SK-N-SH treated with all-trans-retinoic acid at 6 μM for 48 hours (cell line): ENCODE measurements at regions not wholly inside any gene's neighbourhood (a gene's known extent, or its start where the extent isn't known, plus 50 kb on each side); places are given as distances from the start of the nearest gene placed in this dataset.
"Not testable (repeated sequence)": the region's sequence is repeated elsewhere in the genome, so short reads cannot be mapped to it uniquely, and the experiment has no call there.

Experiments
- ATAC-seq: fragments of 200-7000 bp; cut with Tn5 transposase; 3 replicates; pipeline ENCODE4 v1.9.1; 2020; ENCODE audit warnings: mild to moderate bottlenecking, moderate library complexity
- ARNTL ChIP-seq: fragments of 450-650 bp; formaldehyde crosslinking; IDR thresholded peaks from 2 replicates; pipeline ENCODE4 v1.5.0; 2020; ENCODE audit warnings: low read depth, mild to moderate bottlenecking, moderate library complexity, borderline replicate concordance
- BACH2 ChIP-seq: fragments of 250-450 bp; sonication (Bioruptor Pico); IDR thresholded peaks from 2 replicates; pipeline ENCODE4 v1.9.0; 2021; ENCODE audit warnings: mild to moderate bottlenecking, borderline replicate concordance
- CREB5 ChIP-seq: fragments of 250-450 bp; sonication (Bioruptor Pico); IDR thresholded peaks from 2 replicates; pipeline ENCODE4 v1.5.1; 2020; ENCODE audit warnings: low read depth, mild to moderate bottlenecking, moderate library complexity
- CSDC2 ChIP-seq: fragments of 250-450 bp; sonication (Bioruptor Pico); IDR thresholded peaks from 2 replicates; pipeline ENCODE4 v1.5.0; 2020; ENCODE audit warnings: mild to moderate bottlenecking, moderate library complexity
- ESRRG ChIP-seq: fragments of 250-450 bp; sonication (Bioruptor Pico); IDR thresholded peaks from 2 replicates; pipeline ENCODE4 v1.6.1; 2021; ENCODE audit warnings: mild to moderate bottlenecking
- GLIS3 ChIP-seq: fragments of 250-450 bp; sonication (Bioruptor Pico); IDR thresholded peaks from 2 replicates; pipeline ENCODE4 v1.5.0; 2020; ENCODE audit warnings: mild to moderate bottlenecking, moderate library complexity
- ISL1 ChIP-seq: fragments of 250-450 bp; sonication (Bioruptor Pico); IDR thresholded peaks from 2 replicates; pipeline ENCODE4 v2.1.2; 2022; ENCODE audit warnings: mild to moderate bottlenecking, moderate library complexity
- OSR1 ChIP-seq: fragments of 250-450 bp; sonication (Bioruptor Pico); IDR thresholded peaks from 2 replicates; pipeline ENCODE4 v1.8.0; 2022; ENCODE audit warnings: moderate library complexity, mild to moderate bottlenecking, inconsistent platforms
- PATZ1 ChIP-seq: fragments of 250-450 bp; sonication (Bioruptor Pico); IDR thresholded peaks from 2 replicates; pipeline ENCODE4 v1.8.0; 2020; ENCODE audit warnings: mild to moderate bottlenecking, moderate library complexity, borderline replicate concordance
- PPARA ChIP-seq: fragments of 250-450 bp; sonication (Bioruptor Pico); IDR thresholded peaks from 2 replicates; pipeline ENCODE4 v1.5.0; 2020; ENCODE audit warnings: mild to moderate bottlenecking, borderline replicate concordance
- SNAI2 ChIP-seq: fragments of 250-450 bp; sonication (Bioruptor Pico); IDR thresholded peaks from 2 replicates; pipeline ENCODE4 v1.5.0; 2020; ENCODE audit warnings: mild to moderate bottlenecking, moderate library complexity
- TCF4 ChIP-seq: fragments of 250-450 bp; sonication (Bioruptor Pico); IDR thresholded peaks from 2 replicates; pipeline ENCODE4 v1.8.0; 2021; ENCODE audit warnings: mild to moderate bottlenecking, moderate library complexity, borderline replicate concordance
- TOX ChIP-seq: fragments of 250-450 bp; sonication (Bioruptor Pico); IDR thresholded peaks from 2 replicates; pipeline ENCODE4 v1.8.0; 2021; ENCODE audit warnings: mild to moderate bottlenecking, moderate library complexity, borderline replicate concordance
- TSHZ2 ChIP-seq: fragments of 250-450 bp; sonication (Bioruptor Pico); IDR thresholded peaks from 2 replicates; pipeline ENCODE4 v1.5.0; 2020; ENCODE audit warnings: mild to moderate bottlenecking, moderate library complexity
- ZC3H10 ChIP-seq: fragments of 250-450 bp; sonication (Bioruptor Pico); IDR thresholded peaks from 2 replicates; pipeline ENCODE4 v1.5.1; 2021; ENCODE audit warnings: mild to moderate bottlenecking, moderate library complexity
- ZFP3 ChIP-seq: fragments of 250-450 bp; sonication (Bioruptor Pico); IDR thresholded peaks from 2 replicates; pipeline ENCODE4 v1.5.0; 2020; ENCODE audit warnings: mild to moderate bottlenecking, moderate library complexity
- ZFP30 ChIP-seq: fragments of 450-650 bp; formaldehyde crosslinking; IDR thresholded peaks from 2 replicates; pipeline ENCODE4 v1.5.0; 2022; ENCODE audit warnings: mild to moderate bottlenecking, moderate library complexity
- ZNF565 ChIP-seq: fragments of 450-650 bp; formaldehyde crosslinking; conservative IDR thresholded peaks from 2 replicates; pipeline ENCODE4 v1.5.0; 2020; ENCODE audit warnings: low read depth, mild to moderate bottlenecking, moderate library complexity
- ZNF8 ChIP-seq: fragments of 450-650 bp; formaldehyde crosslinking; IDR thresholded peaks from 2 replicates; pipeline ENCODE4 v1.5.0; 2020; ENCODE audit warnings: mild to moderate bottlenecking, moderate library complexity
- TF ChIP-seq, protein P1 (sequence below): fragments of 250-450 bp; sonication (Bioruptor Pico); IDR thresholded peaks from 2 replicates; pipeline ENCODE4 v1.5.1; 2021; ENCODE audit warnings: mild to moderate bottlenecking, moderate library complexity
- TF ChIP-seq, protein P2 (sequence below): fragments of 250-450 bp; sonication (Bioruptor Pico); IDR thresholded peaks from 2 replicates; pipeline ENCODE4 v1.8.0; 2021; ENCODE audit warnings: low read depth, mild to moderate bottlenecking, moderate library complexity, borderline replicate concordance

DNA sequence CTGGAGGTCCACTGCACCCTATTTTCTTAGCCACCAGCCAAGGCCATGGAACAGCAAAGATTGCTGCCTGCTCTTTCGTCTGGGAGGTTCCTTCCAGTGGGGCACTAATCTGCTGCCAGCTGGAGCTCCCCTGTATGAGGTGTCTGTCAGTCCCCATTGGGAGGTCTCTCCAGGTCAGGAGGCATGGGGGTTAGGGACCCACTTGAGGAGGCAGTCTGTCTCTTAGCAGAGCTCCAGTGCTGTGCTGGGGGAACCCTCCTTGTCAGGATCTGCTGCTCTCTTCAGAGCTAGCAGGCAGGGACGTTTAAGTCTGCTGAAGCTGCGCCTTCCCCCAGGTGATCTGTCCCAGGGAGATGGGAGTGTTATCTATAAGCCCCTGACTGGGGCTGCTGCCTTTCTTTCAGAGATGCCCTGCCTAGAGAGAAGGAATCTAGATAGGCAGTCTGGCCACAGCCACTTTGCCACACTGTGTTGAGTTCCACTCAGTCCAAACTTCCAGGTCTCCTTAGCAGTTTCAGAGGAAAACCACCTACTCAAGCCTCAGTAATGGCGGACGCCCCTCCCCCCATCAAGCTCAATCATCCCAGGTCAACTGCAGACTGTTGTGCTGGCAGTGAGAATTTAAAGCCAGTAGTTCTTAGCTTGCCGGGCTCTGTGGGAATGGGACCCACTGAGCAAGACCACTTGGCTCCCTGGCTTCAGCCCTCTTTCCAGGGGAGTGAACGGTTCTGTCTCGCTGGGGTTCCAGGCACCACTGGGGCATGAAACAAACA, 317.7 kb downstream of the LRRC70 start:
- no peak for ATAC-seq
- TF ChIP-seq TOX (CRISPR knock-in tag) = no peak
- TF ChIP-seq PATZ1 = no peak
- TF ChIP-seq, protein P1, sequence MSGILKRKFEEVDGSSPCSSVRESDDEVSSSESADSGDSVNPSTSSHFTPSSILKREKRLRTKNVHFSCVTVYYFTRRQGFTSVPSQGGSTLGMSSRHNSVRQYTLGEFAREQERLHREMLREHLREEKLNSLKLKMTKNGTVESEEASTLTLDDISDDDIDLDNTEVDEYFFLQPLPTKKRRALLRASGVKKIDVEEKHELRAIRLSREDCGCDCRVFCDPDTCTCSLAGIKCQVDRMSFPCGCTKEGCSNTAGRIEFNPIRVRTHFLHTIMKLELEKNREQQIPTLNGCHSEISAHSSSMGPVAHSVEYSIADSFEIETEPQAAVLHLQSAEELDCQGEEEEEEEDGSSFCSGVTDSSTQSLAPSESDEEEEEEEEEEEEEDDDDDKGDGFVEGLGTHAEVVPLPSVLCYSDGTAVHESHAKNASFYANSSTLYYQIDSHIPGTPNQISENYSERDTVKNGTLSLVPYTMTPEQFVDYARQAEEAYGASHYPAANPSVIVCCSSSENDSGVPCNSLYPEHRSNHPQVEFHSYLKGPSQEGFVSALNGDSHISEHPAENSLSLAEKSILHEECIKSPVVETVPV (CRISPR knock-in tag) = no peak
- no peak for TF ChIP-seq ZNF565
- TF ChIP-seq ARNTL (CRISPR knock-in tag) = no peak
- no peak for TF ChIP-seq TSHZ2 (CRISPR knock-in tag)
- no peak for TF ChIP-seq CREB5 (CRISPR knock-in tag)
- TF ChIP-seq ISL1 = no peak
- no peak for TF ChIP-seq GLIS3 (CRISPR knock-in tag)
- TF ChIP-seq ZC3H10 (CRISPR knock-in tag) = no peak
- TF ChIP-seq ESRRG (CRISPR knock-in tag) = no peak
- no peak for TF ChIP-seq ZFP3 (CRISPR knock-in tag)
- no peak for TF ChIP-seq BACH2 (CRISPR knock-in tag)
- no peak for TF ChIP-seq TCF4
- no peak for TF ChIP-seq ZNF8 (CRISPR knock-in tag)

DNA sequence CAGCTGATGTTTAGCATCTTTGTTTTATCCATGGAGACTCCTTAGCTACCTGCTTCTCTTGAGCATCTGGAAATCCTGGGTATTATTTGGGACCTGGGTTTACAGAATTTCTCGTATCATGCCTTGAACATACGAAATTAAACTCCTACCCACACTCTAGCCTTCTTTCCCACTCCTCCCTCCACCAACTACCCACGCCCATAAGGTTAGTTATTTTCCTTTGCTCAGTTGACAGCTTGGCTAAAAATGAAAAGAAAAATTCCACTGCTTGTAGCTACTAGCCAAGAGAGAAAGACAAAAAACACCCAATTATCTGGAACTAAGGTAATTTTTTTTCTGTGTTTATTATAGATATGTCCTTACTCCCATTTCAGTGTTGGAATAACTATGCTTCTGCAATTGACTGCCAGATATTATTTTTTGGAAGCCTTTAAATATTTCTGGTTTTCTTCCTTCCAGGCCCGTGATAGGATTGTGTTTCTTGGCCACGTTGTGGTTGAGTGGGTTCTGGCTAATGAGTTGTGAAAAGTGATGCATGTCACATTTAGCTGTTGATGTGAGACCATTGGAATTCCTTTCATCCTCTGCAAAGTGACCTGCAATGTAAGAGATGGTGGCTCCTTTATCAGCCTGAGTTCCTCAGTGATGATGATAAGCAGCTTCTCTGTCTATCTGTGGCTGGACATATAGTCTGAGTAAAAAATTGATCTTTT, 308.1 kb downstream of the LRRC70 start:
- no peak for TF ChIP-seq CREB5 (CRISPR knock-in tag)
- ATAC-seq = no peak

DNA sequence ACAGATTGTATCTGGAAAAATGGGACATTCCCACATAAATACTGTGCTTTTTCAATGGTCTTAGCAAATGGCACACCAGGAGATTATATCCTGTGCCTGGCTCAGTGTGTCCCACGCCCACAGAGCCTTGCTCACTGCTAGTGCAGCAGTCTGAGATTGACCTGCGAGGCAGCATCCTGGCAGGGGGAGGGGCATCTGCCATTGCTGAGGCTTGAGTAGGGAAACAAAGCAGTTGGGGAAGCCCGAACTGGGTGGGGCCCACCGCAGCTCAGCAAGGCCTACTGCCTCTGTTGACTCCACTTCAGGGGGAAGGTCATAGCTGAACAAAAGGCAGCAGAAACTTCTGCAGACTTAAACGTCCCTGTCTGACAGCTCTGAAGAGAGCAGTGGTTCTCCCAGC, 258.7 kb downstream of the LRRC70 start:
- not testable (repeated sequence) for ATAC-seq

DNA sequence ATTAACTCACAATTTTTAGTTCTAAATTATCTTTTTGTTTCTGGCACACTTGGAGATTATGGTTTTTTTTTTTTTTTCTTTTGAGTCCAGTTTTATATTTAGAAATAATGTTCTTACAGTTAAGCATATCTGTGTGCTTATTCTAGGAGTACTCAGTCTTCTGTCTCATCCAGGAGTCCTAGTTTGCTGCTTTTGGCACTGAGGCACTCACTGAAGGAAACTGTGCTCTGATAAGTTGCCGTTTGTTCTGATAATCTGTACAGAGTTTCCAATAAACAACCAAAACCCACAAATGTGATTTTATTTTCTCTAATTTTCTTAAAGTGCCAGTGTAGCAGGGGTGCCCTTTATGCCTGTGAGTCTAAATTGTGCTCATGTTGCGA, 251.0 kb downstream of the LRRC70 start:
- ATAC-seq = no peak
- TF ChIP-seq ISL1 = no peak
- TF ChIP-seq GLIS3 (CRISPR knock-in tag) = no peak
- TF ChIP-seq PPARA (CRISPR knock-in tag) = no peak
- TF ChIP-seq CSDC2 (CRISPR knock-in tag) = no peak
- TF ChIP-seq ESRRG (CRISPR knock-in tag) = no peak
- no peak for TF ChIP-seq OSR1
- no peak for TF ChIP-seq SNAI2
- TF ChIP-seq, protein P1 (CRISPR knock-in tag) = no peak
- no peak for TF ChIP-seq ARNTL (CRISPR knock-in tag)
- TF ChIP-seq ZFP3 (CRISPR knock-in tag) = no peak
- TF ChIP-seq TCF4 = no peak
- TF ChIP-seq ZNF8 (CRISPR knock-in tag) = no peak
- TF ChIP-seq ZC3H10 (CRISPR knock-in tag) = no peak
- no peak for TF ChIP-seq ZFP30 (CRISPR knock-in tag)
- no peak for TF ChIP-seq ZNF565
- TF ChIP-seq, protein P2, sequence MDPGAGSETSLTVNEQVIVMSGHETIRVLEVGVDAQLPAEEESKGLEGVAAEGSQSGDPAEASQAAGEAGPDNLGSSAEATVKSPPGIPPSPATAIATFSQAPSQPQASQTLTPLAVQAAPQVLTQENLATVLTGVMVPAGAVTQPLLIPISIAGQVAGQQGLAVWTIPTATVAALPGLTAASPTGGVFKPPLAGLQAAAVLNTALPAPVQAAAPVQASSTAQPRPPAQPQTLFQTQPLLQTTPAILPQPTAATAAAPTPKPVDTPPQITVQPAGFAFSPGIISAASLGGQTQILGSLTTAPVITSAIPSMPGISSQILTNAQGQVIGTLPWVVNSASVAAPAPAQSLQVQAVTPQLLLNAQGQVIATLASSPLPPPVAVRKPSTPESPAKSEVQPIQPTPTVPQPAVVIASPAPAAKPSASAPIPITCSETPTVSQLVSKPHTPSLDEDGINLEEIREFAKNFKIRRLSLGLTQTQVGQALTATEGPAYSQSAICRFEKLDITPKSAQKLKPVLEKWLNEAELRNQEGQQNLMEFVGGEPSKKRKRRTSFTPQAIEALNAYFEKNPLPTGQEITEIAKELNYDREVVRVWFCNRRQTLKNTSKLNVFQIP (CRISPR knock-in tag) = no peak
